Epithelial cell of esophagus (primary cell): ENCODE measurements at regions not wholly inside any gene's neighbourhood (a gene's known extent, or its start where the extent isn't known, plus 50 kb on each side); places are given as distances from the start of the nearest gene placed in this dataset.

Source experiments
- DNase-seq: peaks from one replicate; pipeline ENCODE4 v3.0.0; 2010; ENCODE audit warnings: low read depth
- H3K4me3 ChIP-seq: 2 replicates; pipeline ENCODE4 v1.5.1; 2011; ENCODE audit warnings: mild to moderate bottlenecking, low read length, control low read depth
- TF ChIP-seq, protein P1 (sequence below): IDR thresholded peaks from 2 replicates; pipeline ENCODE4 v1.5.1; 2011; ENCODE audit warnings: low read depth, mild to moderate bottlenecking, low read length, control low read depth, inconsistent platforms; ENCODE audit not compliant: insufficient read depth; ENCODE audit errors: missing control alignments

DNA sequence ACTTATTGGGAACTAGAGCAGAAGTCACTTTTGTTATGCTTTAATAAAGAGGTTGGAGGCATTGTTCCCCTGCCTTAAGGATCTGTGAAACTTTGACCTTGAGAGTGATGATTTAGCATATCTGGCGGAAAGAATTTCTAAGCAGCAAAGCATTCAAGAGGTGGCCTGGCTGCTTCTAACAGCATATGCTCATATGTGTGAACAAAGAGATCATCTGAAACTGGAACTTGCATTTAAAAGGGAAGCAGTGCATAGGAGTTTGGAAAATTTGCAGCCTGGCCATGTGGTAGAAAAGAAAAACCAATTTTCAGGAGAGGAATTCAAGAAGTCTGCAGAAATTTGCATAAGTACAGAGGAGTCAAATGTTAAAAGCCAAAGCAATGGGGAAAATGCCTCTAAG, 56.4 kb upstream of the GOLIM4 start:
- TF ChIP-seq, protein P1, sequence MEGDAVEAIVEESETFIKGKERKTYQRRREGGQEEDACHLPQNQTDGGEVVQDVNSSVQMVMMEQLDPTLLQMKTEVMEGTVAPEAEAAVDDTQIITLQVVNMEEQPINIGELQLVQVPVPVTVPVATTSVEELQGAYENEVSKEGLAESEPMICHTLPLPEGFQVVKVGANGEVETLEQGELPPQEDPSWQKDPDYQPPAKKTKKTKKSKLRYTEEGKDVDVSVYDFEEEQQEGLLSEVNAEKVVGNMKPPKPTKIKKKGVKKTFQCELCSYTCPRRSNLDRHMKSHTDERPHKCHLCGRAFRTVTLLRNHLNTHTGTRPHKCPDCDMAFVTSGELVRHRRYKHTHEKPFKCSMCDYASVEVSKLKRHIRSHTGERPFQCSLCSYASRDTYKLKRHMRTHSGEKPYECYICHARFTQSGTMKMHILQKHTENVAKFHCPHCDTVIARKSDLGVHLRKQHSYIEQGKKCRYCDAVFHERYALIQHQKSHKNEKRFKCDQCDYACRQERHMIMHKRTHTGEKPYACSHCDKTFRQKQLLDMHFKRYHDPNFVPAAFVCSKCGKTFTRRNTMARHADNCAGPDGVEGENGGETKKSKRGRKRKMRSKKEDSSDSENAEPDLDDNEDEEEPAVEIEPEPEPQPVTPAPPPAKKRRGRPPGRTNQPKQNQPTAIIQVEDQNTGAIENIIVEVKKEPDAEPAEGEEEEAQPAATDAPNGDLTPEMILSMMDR, result no peak
- no peak overlapping the region for H3K4me3 ChIP-seq
- no peak for DNase-seq
